ENCODE measurements at regions not wholly inside any gene's neighbourhood (a gene's known extent, or its start where the extent isn't known, plus 50 kb on each side); places are given as distances from the start of the nearest gene placed in this dataset.

DNA sequence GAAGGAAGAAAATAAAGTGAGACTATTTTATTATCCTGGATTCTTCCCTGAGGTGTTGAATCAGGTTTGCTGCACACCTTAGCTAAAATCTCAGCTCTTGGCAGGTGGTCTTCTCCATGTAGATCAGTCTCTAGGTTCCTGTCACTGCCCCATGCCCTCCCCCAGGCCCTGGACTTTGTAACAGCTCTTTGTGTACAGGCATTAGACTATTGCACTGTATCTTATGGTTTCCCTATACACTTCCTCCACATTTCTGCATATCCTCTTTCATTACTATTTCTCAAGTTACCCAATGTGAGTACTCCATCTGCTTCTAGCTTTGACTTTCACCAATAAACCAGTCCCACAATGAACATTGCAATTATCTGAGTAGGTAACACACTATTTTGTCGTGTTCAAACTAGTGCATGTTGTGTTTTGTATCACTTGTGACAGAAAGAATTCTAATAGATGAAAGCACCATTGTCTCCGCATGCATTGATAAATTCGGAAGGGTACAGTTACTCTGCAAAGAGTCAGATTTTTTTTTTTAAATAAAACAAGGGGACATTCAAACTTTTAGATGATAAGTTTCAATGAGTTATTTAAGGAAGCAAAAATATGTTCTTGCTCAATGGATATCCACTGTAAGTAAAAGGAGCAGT lies 1348.7 kb upstream of the C9orf72 start:
- H2BK5ac ChIP-seq (ENCODE audit: low read depth, low read length, poor library complexity, severe bottlenecking): no peak overlapping the region
- DNase-seq: no peak
- H3K4ac ChIP-seq (ENCODE audit: low read depth in 1 of 2, low read length in 2 of 2): no peak overlapping the region
- H2BK12ac ChIP-seq (ENCODE audit: low read length in 2 of 2): no peak overlapping the region
- H3K4me3 ChIP-seq (ENCODE audit: insufficient read depth in 1 of 2, low read depth in 1 of 2, low read length in 2 of 2): no peak overlapping the region
- H3K9ac ChIP-seq (ENCODE audit: low read length): no peak overlapping the region
- H3K4me2 ChIP-seq (ENCODE audit: low read length, poor library complexity, severe bottlenecking): no peak overlapping the region
- no peaks in the 10 kb centered on the region for H3K79me1 ChIP-seq (replicated peaks; ENCODE audit: low read length, poor library complexity, severe bottlenecking)
- H2AK5ac ChIP-seq (ENCODE audit: low read length, severe bottlenecking): no peak overlapping the region
- H2AFZ ChIP-seq (ENCODE audit: low read depth, low read length): no peak overlapping the region
- WGBS: 90% methylated on average over 3 of the region's 3 CpGs
- no peak overlapping the region for H2BK120ac ChIP-seq (ENCODE audit: low read depth, low read length)
- no peak overlapping the region for H3K18ac ChIP-seq (ENCODE audit: low read depth in 1 of 2, low read length in 2 of 2)
- no peak overlapping the region for H4K91ac ChIP-seq (ENCODE audit: low read length)
- H3K14ac ChIP-seq (ENCODE audit: low read length in 2 of 2): no peak overlapping the region
- no peak overlapping the region for H2BK15ac ChIP-seq (ENCODE audit: low read depth, poor library complexity, severe bottlenecking)
- no peak overlapping the region for H3K27ac ChIP-seq (ENCODE audit: low read length, poor library complexity, severe bottlenecking)
- no peaks in the 10 kb centered on the region for H3K27me3 ChIP-seq (ENCODE audit: control insufficient read depth in 1 of 2, insufficient read depth in 1 of 2, low read length in 2 of 2)
- no peaks in the 10 kb centered on the region for H3K9me3 ChIP-seq (ENCODE audit: control insufficient read depth, low read length)
- H3K36me3 ChIP-seq (ENCODE audit: control insufficient read depth in 1 of 2, insufficient read depth in 2 of 2, low read depth in 1 of 2, low read length in 2 of 2): no peaks in the 10 kb centered on the region
- H4K8ac ChIP-seq (ENCODE audit: low read length): no peak overlapping the region
- no peak overlapping the region for H3K23ac ChIP-seq (ENCODE audit: low read length in 2 of 2)
- H3K4me1 ChIP-seq (ENCODE audit: control insufficient read depth, insufficient read depth, low read depth, low read length): no peaks in the 10 kb centered on the region

DNA sequence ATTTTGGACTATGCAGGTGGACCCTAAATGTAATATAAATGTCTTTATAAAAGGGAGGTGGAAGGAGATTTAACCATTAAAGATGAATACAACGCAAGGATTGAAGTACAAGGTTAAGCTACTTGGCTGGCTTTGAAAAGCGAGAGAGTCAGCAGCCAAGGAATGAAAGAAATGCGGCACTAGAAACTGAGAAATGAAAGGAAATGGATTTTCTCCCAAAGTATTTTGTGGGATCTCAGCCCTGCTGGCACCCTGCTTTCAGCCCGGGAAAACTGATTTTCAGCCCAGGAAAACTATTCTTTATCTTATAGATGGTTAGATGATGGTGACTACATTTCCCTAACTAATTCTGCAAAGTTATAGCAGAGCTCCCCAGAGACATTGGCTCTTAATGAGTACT lies 1349.6 kb upstream of the C9orf72 start:
- Histone ChIP-seq H2BK15ac (ENCODE audit: low read depth, poor library complexity, severe bottlenecking) (no peak overlapping the region), H4K8ac (ENCODE audit: low read length) (no peak overlapping the region), H2AK5ac (ENCODE audit: low read length, severe bottlenecking) (no peak overlapping the region), H3K23ac (ENCODE audit: low read length in 2 of 2) (no peak overlapping the region), H3K27me3 (ENCODE audit: control insufficient read depth in 1 of 2, insufficient read depth in 1 of 2, low read length in 2 of 2) (no peaks in the 10 kb centered on the region), H3K36me3 (ENCODE audit: control insufficient read depth in 1 of 2, insufficient read depth in 2 of 2, low read depth in 1 of 2, low read length in 2 of 2) (no peaks in the 10 kb centered on the region), H3K14ac (ENCODE audit: low read length in 2 of 2) (no peak overlapping the region), H3K27ac (ENCODE audit: low read length, poor library complexity, severe bottlenecking) (no peak overlapping the region), H3K4me1 (ENCODE audit: control insufficient read depth, insufficient read depth, low read depth, low read length) (no peaks in the 10 kb centered on the region), H3K9me3 (ENCODE audit: control insufficient read depth, low read length) (no peaks in the 10 kb centered on the region), H3K4me2 (ENCODE audit: low read length, poor library complexity, severe bottlenecking) (no peak overlapping the region), H3K18ac (ENCODE audit: low read depth in 1 of 2, low read length in 2 of 2) (no peak overlapping the region), H2AFZ (ENCODE audit: low read depth, low read length) (no peak overlapping the region), H2BK12ac (ENCODE audit: low read length in 2 of 2) (no peak overlapping the region), H2BK5ac (ENCODE audit: low read depth, low read length, poor library complexity, severe bottlenecking) (no peak overlapping the region), H3K4me3 (ENCODE audit: insufficient read depth in 1 of 2, low read depth in 1 of 2, low read length in 2 of 2) (peak overlapping the region in 1 of 2 experiments; percentile 39), H4K91ac (ENCODE audit: low read length) (no peak overlapping the region), H2BK120ac (ENCODE audit: low read depth, low read length) (no peak overlapping the region), H3K9ac (ENCODE audit: low read length) (peak overlapping the region; percentile 23), H3K4ac (ENCODE audit: low read depth in 1 of 2, low read length in 2 of 2) (no peak overlapping the region), H3K79me1 (replicated peaks; ENCODE audit: low read length, poor library complexity, severe bottlenecking) (no peaks in the 10 kb centered on the region)
- 87% methylated on average over 3 of the region's 4 CpGs for WGBS
- DNase-seq: no peak

DNA sequence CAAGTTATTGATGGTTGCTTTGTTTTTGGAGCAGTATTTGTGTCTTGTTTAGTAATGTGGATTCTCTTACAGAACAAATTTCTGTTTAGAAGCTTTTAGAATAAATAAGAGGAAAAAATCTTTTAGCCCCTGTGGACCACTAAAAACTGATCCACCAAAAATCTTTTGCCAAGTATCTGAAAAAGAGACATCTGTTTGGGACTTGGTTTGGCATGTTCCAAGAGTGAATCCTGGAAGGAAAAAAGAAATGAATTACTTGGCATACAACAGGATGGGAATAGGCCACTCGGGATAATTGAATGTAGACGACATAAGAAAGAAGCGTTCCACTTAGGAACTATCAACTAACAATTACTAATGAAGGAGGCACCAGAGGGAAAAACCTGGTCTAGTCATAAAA lies 1350.1 kb upstream of the C9orf72 start:
- Histone ChIP-seq H2BK15ac (ENCODE audit: low read depth, poor library complexity, severe bottlenecking) (no peak overlapping the region), H2BK12ac (ENCODE audit: low read length in 2 of 2) (no peak overlapping the region), H2AFZ (ENCODE audit: low read depth, low read length) (no peak overlapping the region), H3K27ac (ENCODE audit: low read length, poor library complexity, severe bottlenecking) (no peak overlapping the region), H3K18ac (ENCODE audit: low read depth in 1 of 2, low read length in 2 of 2) (no peak overlapping the region), H3K9ac (ENCODE audit: low read length) (peak overlapping the region; percentile 23), H3K27me3 (ENCODE audit: control insufficient read depth in 1 of 2, insufficient read depth in 1 of 2, low read length in 2 of 2) (no peaks in the 10 kb centered on the region), H3K4me1 (ENCODE audit: control insufficient read depth, insufficient read depth, low read depth, low read length) (no peaks in the 10 kb centered on the region), H3K4me2 (ENCODE audit: low read length, poor library complexity, severe bottlenecking) (no peak overlapping the region), H2AK5ac (ENCODE audit: low read length, severe bottlenecking) (no peak overlapping the region), H3K4ac (ENCODE audit: low read depth in 1 of 2, low read length in 2 of 2) (no peak overlapping the region), H4K91ac (ENCODE audit: low read length) (no peak overlapping the region), H3K23ac (ENCODE audit: low read length in 2 of 2) (no peak overlapping the region), H2BK5ac (ENCODE audit: low read depth, low read length, poor library complexity, severe bottlenecking) (no peak overlapping the region), H3K9me3 (ENCODE audit: control insufficient read depth, low read length) (no peaks in the 10 kb centered on the region), H3K4me3 (ENCODE audit: insufficient read depth in 1 of 2, low read depth in 1 of 2, low read length in 2 of 2) (peak overlapping the region in 1 of 2 experiments; percentile 39), H3K79me1 (replicated peaks; ENCODE audit: low read length, poor library complexity, severe bottlenecking) (no peaks in the 10 kb centered on the region), H2BK120ac (ENCODE audit: low read depth, low read length) (no peak overlapping the region), H3K36me3 (ENCODE audit: control insufficient read depth in 1 of 2, insufficient read depth in 2 of 2, low read depth in 1 of 2, low read length in 2 of 2) (no peaks in the 10 kb centered on the region), H3K14ac (ENCODE audit: low read length in 2 of 2) (no peak overlapping the region), H4K8ac (ENCODE audit: low read length) (no peak overlapping the region)
- no peak for DNase-seq
- WGBS: 54% methylated on average over 3 of the region's 3 CpGs

DNA sequence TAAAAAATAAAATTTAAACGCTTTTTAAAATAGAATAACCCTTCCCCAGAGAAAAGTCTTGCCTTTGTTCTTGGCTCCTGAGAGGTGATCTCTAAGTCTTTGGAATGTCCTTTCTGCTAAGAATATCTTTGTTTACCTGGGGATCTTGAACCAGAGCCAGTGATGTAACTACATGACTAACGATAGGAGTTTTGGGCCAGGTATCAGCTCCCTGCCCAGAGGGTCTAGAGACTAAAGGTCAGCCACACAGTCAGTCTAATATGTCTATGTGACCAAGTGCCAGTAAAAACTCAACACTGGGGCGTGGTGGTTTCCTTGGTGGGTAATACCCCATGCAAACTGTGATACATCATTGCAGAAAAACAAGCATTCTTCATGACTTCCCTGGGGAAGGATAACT lies 1351.9 kb upstream of the C9orf72 start:
- Histone ChIP-seq H2AFZ (ENCODE audit: low read depth, low read length) (no peak overlapping the region), H3K9me3 (ENCODE audit: control insufficient read depth, low read length) (no peaks in the 10 kb centered on the region), H3K23ac (ENCODE audit: low read length in 2 of 2) (no peak overlapping the region), H4K8ac (ENCODE audit: low read length) (no peak overlapping the region), H3K27me3 (ENCODE audit: control insufficient read depth in 1 of 2, insufficient read depth in 1 of 2, low read length in 2 of 2) (no peaks in the 10 kb centered on the region), H4K91ac (ENCODE audit: low read length) (no peak overlapping the region), H3K79me1 (replicated peaks; ENCODE audit: low read length, poor library complexity, severe bottlenecking) (no peaks in the 10 kb centered on the region), H3K36me3 (ENCODE audit: control insufficient read depth in 1 of 2, insufficient read depth in 2 of 2, low read depth in 1 of 2, low read length in 2 of 2) (no peaks in the 10 kb centered on the region), H3K27ac (ENCODE audit: low read length, poor library complexity, severe bottlenecking) (no peak overlapping the region), H3K14ac (ENCODE audit: low read length in 2 of 2) (no peak overlapping the region), H3K4ac (ENCODE audit: low read depth in 1 of 2, low read length in 2 of 2) (no peak overlapping the region), H3K18ac (ENCODE audit: low read depth in 1 of 2, low read length in 2 of 2) (no peak overlapping the region), H2BK15ac (ENCODE audit: low read depth, poor library complexity, severe bottlenecking) (no peak overlapping the region), H2BK12ac (ENCODE audit: low read length in 2 of 2) (no peak overlapping the region), H3K4me1 (ENCODE audit: control insufficient read depth, insufficient read depth, low read depth, low read length) (no peaks in the 10 kb centered on the region), H3K4me2 (ENCODE audit: low read length, poor library complexity, severe bottlenecking) (no peak overlapping the region), H2BK120ac (ENCODE audit: low read depth, low read length) (no peak overlapping the region), H3K4me3 (ENCODE audit: insufficient read depth in 1 of 2, low read depth in 1 of 2, low read length in 2 of 2) (no peak overlapping the region), H2AK5ac (ENCODE audit: low read length, severe bottlenecking) (no peak overlapping the region), H3K9ac (ENCODE audit: low read length) (no peak overlapping the region), H2BK5ac (ENCODE audit: low read depth, low read length, poor library complexity, severe bottlenecking) (no peak overlapping the region)
- WGBS: 85% methylated on average over 2 of the region's 3 CpGs
- DNase-seq: no peak
